A673 (cell line): ENCODE measurements at regions not wholly inside any gene's neighbourhood (a gene's known extent, or its start where the extent isn't known, plus 50 kb on each side); places are given as distances from the start of the nearest gene placed in this dataset.

Experiments used
- BruUV-seq: library from RNA; stranded (reverse); fragments of 400-500 nt; replicated peaks from 2 replicates; lab custom pipeline; 2021; lab: Mats Ljungman, UMichigan
- CTCF ChIA-PET: fragments of 300-600 bp; sonication (Branson Sonifier 250); formaldehyde crosslinking; loops from one replicate; lab custom pipeline; 2022; ENCODE audit warnings: antibody characterized with exemption; lab: Charles Lee
- POLR2A ChIA-PET: fragments of 300-600 bp; sonication (Branson Sonifier 250); formaldehyde crosslinking; loops from one replicate; lab custom pipeline; 2022; ENCODE audit warnings: antibody characterized with exemption; ENCODE audit not compliant: low non-redundant PET; lab: Charles Lee
- DNase-seq: peaks from one replicate; pipeline ENCODE4 v3.0.0-alpha.2; 2015; ENCODE audit warnings: low spot score
- H3K27ac ChIP-seq: fragments of 200-600 bp; sonication (generic); 2 replicates; pipeline ENCODE4 v1.5.1; 2016; ENCODE audit warnings: mixed run types, low read depth, mild to moderate bottlenecking, mixed read lengths, antibody characterized with exemption, low read length; ENCODE audit not compliant: poor library complexity, severe bottlenecking
- H3K27me3 ChIP-seq: fragments of 200-600 bp; sonication (generic); replicated peaks from 2 replicates; pipeline ENCODE4 v1.6.1; 2017; ENCODE audit warnings: mixed run types, low read depth, mild to moderate bottlenecking, mixed read lengths, antibody characterized with exemption, low read length; ENCODE audit not compliant: insufficient read depth, poor library complexity
- H3K36me3 ChIP-seq: fragments of 200-600 bp; sonication (generic); 2 replicates; pipeline ENCODE4 v1.6.1; 2016; ENCODE audit warnings: mixed run types, mild to moderate bottlenecking, mixed read lengths, antibody characterized with exemption, low read length; ENCODE audit not compliant: insufficient read depth, poor library complexity, severe bottlenecking
- H3K4me1 ChIP-seq: fragments of 200-600 bp; sonication (generic); 2 replicates; pipeline ENCODE4 v1.6.1; 2017; ENCODE audit warnings: mixed run types, mild to moderate bottlenecking, mixed read lengths, antibody characterized with exemption, low read length; ENCODE audit not compliant: insufficient read depth, poor library complexity, severe bottlenecking
- H3K4me3 ChIP-seq: fragments of 200-600 bp; sonication (generic); 2 replicates; pipeline ENCODE4 v1.5.1; 2016; ENCODE audit warnings: low read depth, mixed run types, mild to moderate bottlenecking, mixed read lengths, low read length; ENCODE audit not compliant: poor library complexity, severe bottlenecking
- H3K9me3 ChIP-seq: fragments of 200-600 bp; sonication (generic); 2 replicates; pipeline ENCODE4 v1.6.1; 2016; ENCODE audit warnings: mixed run types, low read depth, mild to moderate bottlenecking, mixed read lengths, antibody characterized with exemption, low read length; ENCODE audit not compliant: poor library complexity, severe bottlenecking
- CTCF ChIP-seq: fragments of 300-800, 200-600 bp; sonication (generic); conservative IDR thresholded peaks from 2 replicates; pipeline ENCODE4 v1.5.1; 2017; ENCODE audit warnings: low read depth, mild to moderate bottlenecking, antibody characterized with exemption, low read length, moderate library complexity, mixed read lengths
- EZH2 ChIP-seq: fragments of 200-600 bp; sonication (generic); IDR thresholded peaks from 2 replicates; pipeline ENCODE4 v1.6.1; 2017; ENCODE audit warnings: borderline replicate concordance, low read depth, mild to moderate bottlenecking, mixed read lengths, antibody characterized with exemption, low read length; ENCODE audit not compliant: poor library complexity, severe bottlenecking
- intact Hi-C: fragments of 100-400 bp; cut with micrococcal nuclease; formaldehyde crosslinking; loops from one replicate; pipeline ENCODE4 v1.10.0; 2022; ENCODE audit not compliant: unreplicated experiment

GRCh38 chr15:93716615-93717231 lies 514.6 kb upstream of the MCTP2 start:
- DNase-seq, result peak; percentile 20
- Histone ChIP-seq H3K27ac (no peak overlapping the region), H3K4me1 (no peaks in the 10 kb centered on the region), H3K4me3 (no peak overlapping the region), H3K27me3 (no peaks in the 10 kb centered on the region), H3K36me3 (no peaks in the 10 kb centered on the region), H3K9me3 (no peaks in the 10 kb centered on the region)
- intact Hi-C loops, result no loop called here
- BruUV-seq, result no TSS peak
- ChIA-PET CTCF (no interaction called here), POLR2A (no interaction called here)
- no peak for TF ChIP-seq CTCF
- no peak for TF ChIP-seq EZH2

- Histone ChIP-seq H3K27me3 (no peaks in the 10 kb centered on the region), H3K27ac (no peak overlapping the region), H3K4me1 (no peaks in the 10 kb centered on the region), H3K9me3 (no peaks in the 10 kb centered on the region), H3K4me3 (no peak overlapping the region), H3K36me3 (no peaks in the 10 kb centered on the region)
- POLR2A ChIA-PET, result no interaction called here
- intact Hi-C loops, result no loop called here
- DNase-seq, result no peak
- CTCF ChIA-PET, result no interaction called here
- no TSS peak for BruUV-seq
- no peak for TF ChIP-seq CTCF
- TF ChIP-seq EZH2, result no peak
Observed at GRCh38 chr15:93709708-93710107, 521.7 kb upstream of the MCTP2 start.

GRCh38 chr15:93708724-93709445 lies 522.5 kb upstream of the MCTP2 start:
- H3K4me3 ChIP-seq, result no peak overlapping the region
- no peaks in the 10 kb centered on the region for H3K9me3 ChIP-seq
- no peak overlapping the region for H3K27ac ChIP-seq
- intact Hi-C loops, result no loop called here
- no peak for DNase-seq
- H3K36me3 ChIP-seq, result no peaks in the 10 kb centered on the region
- CTCF ChIA-PET, result no interaction called here
- BruUV-seq, result no TSS peak
- TF ChIP-seq EZH2 (no peak), CTCF (no peak)
- no peaks in the 10 kb centered on the region for H3K4me1 ChIP-seq
- no peaks in the 10 kb centered on the region for H3K27me3 ChIP-seq
- POLR2A ChIA-PET, result no interaction called here
